ENCODE measurements at regions not wholly inside any gene's neighbourhood (a gene's known extent, or its start where the extent isn't known, plus 50 kb on each side); places are given as distances from the start of the nearest gene placed in this dataset.

DNA sequence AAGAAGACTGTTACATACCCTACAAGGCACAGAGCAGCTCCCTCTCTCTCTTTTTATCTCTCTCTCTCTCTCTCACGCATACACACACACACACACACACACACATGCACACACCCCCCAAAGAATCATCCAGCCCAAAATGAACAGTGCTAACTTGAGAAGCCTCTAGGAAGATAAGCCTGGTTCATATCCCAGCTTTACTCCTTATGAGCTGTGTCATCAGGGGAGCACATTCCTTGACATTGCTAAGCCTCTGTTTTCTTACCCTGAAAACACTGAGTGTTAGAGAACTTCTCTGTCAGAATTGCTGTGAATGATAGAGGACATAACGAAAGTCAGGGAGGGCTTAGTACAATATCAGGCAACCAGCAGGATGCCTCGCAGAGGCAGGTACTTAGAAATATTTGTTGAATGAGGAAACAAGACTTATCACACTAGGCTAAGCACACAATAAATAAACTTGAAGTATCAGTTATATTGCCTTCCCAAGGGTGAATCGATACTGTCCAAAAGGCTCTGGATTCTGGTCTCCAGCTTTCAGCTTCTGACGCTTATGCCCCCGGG, 725.6 kb upstream of the ID2 start:
- H3K9ac ChIP-seq (ENCODE audit: insufficient read depth in 1 of 2, low read depth in 2 of 2, low read length in 2 of 2), result no peak overlapping the region
- H3K36me3 ChIP-seq (ENCODE audit: control insufficient read depth, insufficient read depth, low read length), result no peaks in the 10 kb centered on the region
- POLR2A ChIA-PET, result no interaction called here
- no peaks in the 10 kb centered on the region for H3K9me1 ChIP-seq (ENCODE audit: control insufficient read depth, insufficient read depth, low read length)
- intact Hi-C loops (cut with micrococcal nuclease), result no loop called here
- no peak overlapping the region for H3K27ac ChIP-seq (ENCODE audit: extremely low read depth, low read depth, low read length)
- no peaks in the 10 kb centered on the region for H3K4me1 ChIP-seq (replicated peaks in 1 of 2; ENCODE audit: control insufficient read depth in 2 of 2, insufficient read depth in 2 of 2, low read length in 2 of 2)
- H3K27me3 ChIP-seq (ENCODE audit: control insufficient read depth in 2 of 2, insufficient read depth in 2 of 2, low read length in 2 of 2), result peaks cover 0 to 41% of the 10 kb centered on the region in 2 experiments; a peak in 4 of 5 replicates
- FAIRE-seq, result no peak
- CTCF ChIA-PET (ENCODE audit: low intra/inter-chr PET ratio), result interaction anchor here (0.6 kb wide), 1 partner anchor 180 kb away, joined by 3 read pairs; no protein-coding TSS in a partner anchor
- ATAC-seq, result no peak
- in situ Hi-C loops (cut with MboI), result no loop called here
- H2AFZ ChIP-seq (ENCODE audit: low read depth, low read length), result no peak overlapping the region
- TF ChIP-seq, protein P1, sequence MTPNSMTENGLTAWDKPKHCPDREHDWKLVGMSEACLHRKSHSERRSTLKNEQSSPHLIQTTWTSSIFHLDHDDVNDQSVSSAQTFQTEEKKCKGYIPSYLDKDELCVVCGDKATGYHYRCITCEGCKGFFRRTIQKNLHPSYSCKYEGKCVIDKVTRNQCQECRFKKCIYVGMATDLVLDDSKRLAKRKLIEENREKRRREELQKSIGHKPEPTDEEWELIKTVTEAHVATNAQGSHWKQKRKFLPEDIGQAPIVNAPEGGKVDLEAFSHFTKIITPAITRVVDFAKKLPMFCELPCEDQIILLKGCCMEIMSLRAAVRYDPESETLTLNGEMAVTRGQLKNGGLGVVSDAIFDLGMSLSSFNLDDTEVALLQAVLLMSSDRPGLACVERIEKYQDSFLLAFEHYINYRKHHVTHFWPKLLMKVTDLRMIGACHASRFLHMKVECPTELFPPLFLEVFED (CRISPR knock-in tag; conservative IDR thresholded peaks at IDR 0.05), result no peak
- TF ChIP-seq HNRNPL (IDR thresholded peaks at IDR 0.05; ENCODE audit: low read depth, low read length) (no peak), FIP1L1 (IDR thresholded peaks at IDR 0.05; ENCODE audit: low read depth, low read length, poor library complexity, severe bottlenecking) (no peak)
- no peak for DNase-seq (ENCODE audit: extremely low read depth in 1 of 4, low spot score in 3 of 4)
- H3K4me3 ChIP-seq, result no peak overlapping the region
- H4K20me1 ChIP-seq (replicated peaks; ENCODE audit: control insufficient read depth, insufficient read depth, low read length), result 0 out of 2 replicates have a peak, but pooled peaks cover 2% of the 10 kb centered on the region
- WGBS (ENCODE audit: insufficient coverage, low coverage, missing lambda C conversion rate), result 0% methylated on average over 6 of the region's 6 CpGs
- no peaks in the 10 kb centered on the region for H3K79me2 ChIP-seq (ENCODE audit: control insufficient read depth, insufficient read depth, low read length)
- no TSS peak for BruUV-seq (replicated peaks)
- no peak overlapping the region for H3K4me2 ChIP-seq (ENCODE audit: insufficient read depth, low read length)
- no peaks in the 10 kb centered on the region for H3K9me3 ChIP-seq (replicated peaks; ENCODE audit: control insufficient read depth, insufficient read depth, low read depth, low read length)

DNA sequence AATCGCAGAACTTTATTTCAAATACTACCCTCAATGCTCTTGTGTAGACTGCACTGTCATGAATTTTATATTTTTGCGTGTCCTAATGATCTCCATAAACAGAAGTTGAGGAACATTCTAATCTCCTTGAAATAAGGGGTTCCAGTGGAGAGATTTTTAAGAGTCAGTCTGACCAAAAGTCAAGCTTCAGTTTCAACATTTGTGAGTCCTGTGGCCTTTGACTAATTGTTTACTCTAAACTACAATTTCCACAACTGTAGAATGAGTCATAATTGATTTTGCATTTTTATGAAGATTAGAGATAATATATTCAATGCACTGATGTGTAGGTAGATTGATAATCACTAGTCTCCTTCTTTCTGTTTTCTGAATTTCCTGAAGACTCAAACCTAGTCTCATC, 720.3 kb upstream of the ID2 start:
- no peaks in the 10 kb centered on the region for H3K36me3 ChIP-seq (ENCODE audit: control insufficient read depth, insufficient read depth, low read length)
- no peaks in the 10 kb centered on the region for H3K4me1 ChIP-seq (replicated peaks in 1 of 2; ENCODE audit: control insufficient read depth in 2 of 2, insufficient read depth in 2 of 2, low read length in 2 of 2)
- ATAC-seq (no peak), FAIRE-seq (no peak), DNase-seq (ENCODE audit: extremely low read depth in 1 of 4, low spot score in 3 of 4) (no peak)
- intact Hi-C loops (cut with micrococcal nuclease), result no loop called here
- no peak overlapping the region for H3K9ac ChIP-seq (ENCODE audit: insufficient read depth in 1 of 2, low read depth in 2 of 2, low read length in 2 of 2)
- no peak overlapping the region for H3K27ac ChIP-seq (ENCODE audit: extremely low read depth, low read depth, low read length)
- no peak overlapping the region for H2AFZ ChIP-seq (ENCODE audit: low read depth, low read length)
- no peaks in the 10 kb centered on the region for H3K9me3 ChIP-seq (replicated peaks; ENCODE audit: control insufficient read depth, insufficient read depth, low read depth, low read length)
- TF ChIP-seq RAD21 (CRISPR knock-in tag; conservative IDR thresholded peaks at IDR 0.05 in 1 of 2, IDR thresholded peaks at IDR 0.05 in 1 of 2) (no peak), FUS (optimal IDR thresholded peaks at IDR 0.05; ENCODE audit: low read depth, low read length) (no peak), XRCC5 (IDR thresholded peaks at IDR 0.05; ENCODE audit: low read depth, low read length) (no peak), KLF10 (CRISPR knock-in tag; IDR thresholded peaks at IDR 0.05) (no peak)
- TF ChIP-seq, protein P2, sequence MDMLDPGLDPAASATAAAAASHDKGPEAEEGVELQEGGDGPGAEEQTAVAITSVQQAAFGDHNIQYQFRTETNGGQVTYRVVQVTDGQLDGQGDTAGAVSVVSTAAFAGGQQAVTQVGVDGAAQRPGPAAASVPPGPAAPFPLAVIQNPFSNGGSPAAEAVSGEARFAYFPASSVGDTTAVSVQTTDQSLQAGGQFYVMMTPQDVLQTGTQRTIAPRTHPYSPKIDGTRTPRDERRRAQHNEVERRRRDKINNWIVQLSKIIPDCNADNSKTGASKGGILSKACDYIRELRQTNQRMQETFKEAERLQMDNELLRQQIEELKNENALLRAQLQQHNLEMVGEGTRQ (CRISPR knock-in tag; IDR thresholded peaks at IDR 0.05), result no peak
- POLR2A ChIA-PET, result no interaction called here
- H3K9me1 ChIP-seq (ENCODE audit: control insufficient read depth, insufficient read depth, low read length), result no peaks in the 10 kb centered on the region
- H4K20me1 ChIP-seq (replicated peaks; ENCODE audit: control insufficient read depth, insufficient read depth, low read length), result no peaks in the 10 kb centered on the region
- CTCF ChIA-PET (ENCODE audit: low intra/inter-chr PET ratio), result no interaction called here
- in situ Hi-C loops (cut with MboI), result no loop called here
- H3K4me2 ChIP-seq (ENCODE audit: insufficient read depth, low read length), result no peak overlapping the region
- 0% methylated on average over 2 of the region's 2 CpGs for WGBS (ENCODE audit: insufficient coverage, low coverage, missing lambda C conversion rate)
- no TSS peak for BruUV-seq (replicated peaks)
- H3K4me3 ChIP-seq, result no peak overlapping the region
- peaks cover 13 to 41% of the 10 kb centered on the region in 2 experiments for H3K27me3 ChIP-seq (ENCODE audit: control insufficient read depth in 2 of 2, insufficient read depth in 2 of 2, low read length in 2 of 2)
- no peaks in the 10 kb centered on the region for H3K79me2 ChIP-seq (ENCODE audit: control insufficient read depth, insufficient read depth, low read length)

Data from K562 (cell line).